ENCODE measurements at regions not wholly inside any gene's neighbourhood (a gene's known extent, or its start where the extent isn't known, plus 50 kb on each side); places are given as distances from the start of the nearest gene placed in this dataset.

DNA sequence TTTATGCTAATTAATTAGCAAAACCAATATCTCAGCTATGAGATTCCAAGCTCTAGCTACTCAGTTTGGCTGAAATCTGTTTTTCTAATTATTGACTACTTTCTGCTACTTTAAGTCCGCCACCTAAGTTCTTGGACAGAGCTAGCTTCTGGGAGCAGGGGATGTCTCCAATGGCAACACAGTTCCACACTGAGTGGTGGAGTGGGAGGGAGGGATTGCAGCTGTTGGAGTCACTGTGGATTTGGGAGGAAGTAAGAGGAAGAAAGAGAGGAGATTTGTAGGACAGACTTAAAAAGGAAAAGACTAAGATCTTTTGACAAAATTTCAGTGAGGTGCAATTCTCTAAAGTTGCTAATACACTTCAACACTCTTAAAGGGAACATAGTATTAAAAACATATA is 450.8 kb downstream of the NFIB start (continued):
- TF ChIP-seq CHD2 (IDR thresholded peaks at IDR 0.05; ENCODE audit: borderline replicate concordance, low read depth, low read length) = no peak
- TF ChIP-seq CHD1 (IDR thresholded peaks at IDR 0.05; ENCODE audit: low read depth, low read length) = no peak
- TF ChIP-seq, protein P1, sequence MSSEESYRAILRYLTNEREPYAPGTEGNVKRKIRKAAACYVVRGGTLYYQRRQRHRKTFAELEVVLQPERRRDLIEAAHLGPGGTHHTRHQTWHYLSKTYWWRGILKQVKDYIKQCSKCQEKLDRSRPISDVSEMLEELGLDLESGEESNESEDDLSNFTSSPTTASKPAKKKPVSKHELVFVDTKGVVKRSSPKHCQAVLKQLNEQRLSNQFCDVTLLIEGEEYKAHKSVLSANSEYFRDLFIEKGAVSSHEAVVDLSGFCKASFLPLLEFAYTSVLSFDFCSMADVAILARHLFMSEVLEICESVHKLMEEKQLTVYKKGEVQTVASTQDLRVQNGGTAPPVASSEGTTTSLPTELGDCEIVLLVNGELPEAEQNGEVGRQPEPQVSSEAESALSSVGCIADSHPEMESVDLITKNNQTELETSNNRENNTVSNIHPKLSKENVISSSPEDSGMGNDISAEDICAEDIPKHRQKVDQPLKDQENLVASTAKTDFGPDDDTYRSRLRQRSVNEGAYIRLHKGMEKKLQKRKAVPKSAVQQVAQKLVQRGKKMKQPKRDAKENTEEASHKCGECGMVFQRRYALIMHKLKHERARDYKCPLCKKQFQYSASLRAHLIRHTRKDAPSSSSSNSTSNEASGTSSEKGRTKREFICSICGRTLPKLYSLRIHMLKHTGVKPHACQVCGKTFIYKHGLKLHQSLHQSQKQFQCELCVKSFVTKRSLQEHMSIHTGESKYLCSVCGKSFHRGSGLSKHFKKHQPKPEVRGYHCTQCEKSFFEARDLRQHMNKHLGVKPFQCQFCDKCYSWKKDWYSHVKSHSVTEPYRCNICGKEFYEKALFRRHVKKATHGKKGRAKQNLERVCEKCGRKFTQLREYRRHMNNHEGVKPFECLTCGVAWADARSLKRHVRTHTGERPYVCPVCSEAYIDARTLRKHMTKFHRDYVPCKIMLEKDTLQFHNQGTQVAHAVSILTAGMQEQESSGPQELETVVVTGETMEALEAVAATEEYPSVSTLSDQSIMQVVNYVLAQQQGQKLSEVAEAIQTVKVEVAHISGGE (CRISPR knock-in tag; IDR thresholded peaks at IDR 0.05) = no peak
- TF ChIP-seq TCF7 (IDR thresholded peaks at IDR 0.05; ENCODE audit: borderline replicate concordance) = no peak

DNA sequence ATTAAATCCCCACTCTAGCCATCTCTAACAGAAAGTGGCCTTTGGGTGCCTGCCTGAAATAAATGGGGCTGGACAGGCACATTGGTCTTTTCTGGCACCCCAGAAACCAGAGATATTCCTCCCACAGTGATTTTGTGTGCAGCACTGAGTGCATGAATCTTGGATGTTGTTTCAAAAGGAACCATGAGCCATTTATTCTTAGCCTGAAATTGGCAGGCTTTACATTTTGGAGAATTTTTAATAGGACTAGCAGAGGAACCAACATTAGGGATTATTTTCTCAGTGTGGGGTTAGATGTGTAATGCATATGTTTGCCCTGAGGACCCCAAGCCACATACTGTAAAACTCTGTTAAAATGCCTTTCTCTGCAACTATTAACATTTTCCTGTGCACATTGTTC is 451.3 kb downstream of the NFIB start:
- Histone ChIP-seq H3K27ac (ENCODE audit: control insufficient read depth, insufficient read depth) (no peak overlapping the region), H3K4me2 (ENCODE audit: control insufficient read depth, insufficient read depth) (no peak overlapping the region), H3K9me3 (replicated peaks; ENCODE audit: control insufficient read depth, insufficient read depth, low read length) (no peaks in the 10 kb centered on the region), H3K4me1 (ENCODE audit: control insufficient read depth, insufficient read depth, low read length) (no peaks in the 10 kb centered on the region), H3K36me3 (ENCODE audit: control insufficient read depth in 2 of 2, insufficient read depth in 2 of 2, low read length in 1 of 2) (no peaks in the 10 kb centered on the region), H2AFZ (ENCODE audit: control insufficient read depth, low read depth, low read length) (no peak overlapping the region), H4K20me1 (ENCODE audit: control insufficient read depth, insufficient read depth) (no peaks in the 10 kb centered on the region), H3K27me3 (replicated peaks in 1 of 2; ENCODE audit: control insufficient read depth in 2 of 2, insufficient read depth in 2 of 2, low read length in 1 of 2) (no peaks in the 10 kb centered on the region), H3K9ac (ENCODE audit: control insufficient read depth, insufficient read depth, low read length) (no peak overlapping the region), H3K4me3 (no peak overlapping the region), H3K79me2 (ENCODE audit: control insufficient read depth, insufficient read depth, low read length) (no peaks in the 10 kb centered on the region)
- ATAC-seq (no peak), DNase-seq (ENCODE audit: low read depth, low spot score) (no peak), FAIRE-seq (no peak)
- intact Hi-C loops (cut with micrococcal nuclease; ENCODE audit: unreplicated experiment) = no loop called here
- no TSS peak for BruUV-seq (replicated peaks)
- in situ Hi-C loops (cut with MboI) = no loop called here
- POLR2A ChIA-PET = no interaction called here
- SMC1A ChIA-PET (ENCODE audit: uncharacterized antibody, unreplicated experiment) = no interaction called here
- CTCF ChIA-PET = no interaction called here
- RAD21 ChIA-PET (ENCODE audit: unreplicated experiment) = no interaction called here
- TF ChIP-seq, protein P2, sequence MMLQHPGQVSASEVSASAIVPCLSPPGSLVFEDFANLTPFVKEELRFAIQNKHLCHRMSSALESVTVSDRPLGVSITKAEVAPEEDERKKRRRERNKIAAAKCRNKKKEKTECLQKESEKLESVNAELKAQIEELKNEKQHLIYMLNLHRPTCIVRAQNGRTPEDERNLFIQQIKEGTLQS (IDR thresholded peaks at IDR 0.05; ENCODE audit: borderline replicate concordance, extremely low read depth, low read depth, low read length) = no peak
- no peak for TF ChIP-seq EP300 (IDR thresholded peaks at IDR 0.05; ENCODE audit: borderline replicate concordance in 1 of 2, control insufficient read depth in 1 of 2, low read depth in 2 of 2, low read length in 2 of 2)
- no peak for TF ChIP-seq PAX8 (IDR thresholded peaks at IDR 0.05)
- TF ChIP-seq MEF2B (IDR thresholded peaks at IDR 0.05; ENCODE audit: partially characterized antibody, poor library complexity, severe bottlenecking) = no peak
- no peak for TF ChIP-seq CHD2 (IDR thresholded peaks at IDR 0.05; ENCODE audit: borderline replicate concordance, low read depth, low read length)
- TF ChIP-seq, protein P3, sequence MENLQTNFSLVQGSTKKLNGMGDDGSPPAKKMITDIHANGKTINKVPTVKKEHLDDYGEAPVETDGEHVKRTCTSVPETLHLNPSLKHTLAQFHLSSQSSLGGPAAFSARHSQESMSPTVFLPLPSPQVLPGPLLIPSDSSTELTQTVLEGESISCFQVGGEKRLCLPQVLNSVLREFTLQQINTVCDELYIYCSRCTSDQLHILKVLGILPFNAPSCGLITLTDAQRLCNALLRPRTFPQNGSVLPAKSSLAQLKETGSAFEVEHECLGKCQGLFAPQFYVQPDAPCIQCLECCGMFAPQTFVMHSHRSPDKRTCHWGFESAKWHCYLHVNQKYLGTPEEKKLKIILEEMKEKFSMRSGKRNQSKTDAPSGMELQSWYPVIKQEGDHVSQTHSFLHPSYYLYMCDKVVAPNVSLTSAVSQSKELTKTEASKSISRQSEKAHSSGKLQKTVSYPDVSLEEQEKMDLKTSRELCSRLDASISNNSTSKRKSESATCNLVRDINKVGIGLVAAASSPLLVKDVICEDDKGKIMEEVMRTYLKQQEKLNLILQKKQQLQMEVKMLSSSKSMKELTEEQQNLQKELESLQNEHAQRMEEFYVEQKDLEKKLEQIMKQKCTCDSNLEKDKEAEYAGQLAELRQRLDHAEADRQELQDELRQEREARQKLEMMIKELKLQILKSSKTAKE (IDR thresholded peaks at IDR 0.05; ENCODE audit: low read depth, poor library complexity, severe bottlenecking) = no peak
- TF ChIP-seq, protein P4, sequence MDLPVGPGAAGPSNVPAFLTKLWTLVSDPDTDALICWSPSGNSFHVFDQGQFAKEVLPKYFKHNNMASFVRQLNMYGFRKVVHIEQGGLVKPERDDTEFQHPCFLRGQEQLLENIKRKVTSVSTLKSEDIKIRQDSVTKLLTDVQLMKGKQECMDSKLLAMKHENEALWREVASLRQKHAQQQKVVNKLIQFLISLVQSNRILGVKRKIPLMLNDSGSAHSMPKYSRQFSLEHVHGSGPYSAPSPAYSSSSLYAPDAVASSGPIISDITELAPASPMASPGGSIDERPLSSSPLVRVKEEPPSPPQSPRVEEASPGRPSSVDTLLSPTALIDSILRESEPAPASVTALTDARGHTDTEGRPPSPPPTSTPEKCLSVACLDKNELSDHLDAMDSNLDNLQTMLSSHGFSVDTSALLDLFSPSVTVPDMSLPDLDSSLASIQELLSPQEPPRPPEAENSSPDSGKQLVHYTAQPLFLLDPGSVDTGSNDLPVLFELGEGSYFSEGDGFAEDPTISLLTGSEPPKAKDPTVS (IDR thresholded peaks at IDR 0.05; ENCODE audit: low read depth, low read length) = no peak
- TF ChIP-seq JUNB (IDR thresholded peaks at IDR 0.05) = no peak
- TF ChIP-seq, protein P5, sequence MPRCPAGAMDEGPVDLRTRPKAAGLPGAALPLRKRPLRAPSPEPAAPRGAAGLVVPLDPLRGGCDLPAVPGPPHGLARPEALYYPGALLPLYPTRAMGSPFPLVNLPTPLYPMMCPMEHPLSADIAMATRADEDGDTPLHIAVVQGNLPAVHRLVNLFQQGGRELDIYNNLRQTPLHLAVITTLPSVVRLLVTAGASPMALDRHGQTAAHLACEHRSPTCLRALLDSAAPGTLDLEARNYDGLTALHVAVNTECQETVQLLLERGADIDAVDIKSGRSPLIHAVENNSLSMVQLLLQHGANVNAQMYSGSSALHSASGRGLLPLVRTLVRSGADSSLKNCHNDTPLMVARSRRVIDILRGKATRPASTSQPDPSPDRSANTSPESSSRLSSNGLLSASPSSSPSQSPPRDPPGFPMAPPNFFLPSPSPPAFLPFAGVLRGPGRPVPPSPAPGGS (IDR thresholded peaks at IDR 0.05; ENCODE audit: borderline replicate concordance, insufficient read depth, low read depth, low read length, poor library complexity, severe bottlenecking) = no peak
